H9 (cell line): ENCODE measurements at regions not wholly inside any gene's neighbourhood (a gene's known extent, or its start where the extent isn't known, plus 50 kb on each side); places are given as distances from the start of the nearest gene placed in this dataset.

Experiments
- DNase-seq: peaks from one replicate; pipeline ENCODE4 v3.0.0-alpha.2; 2017
- H2AFZ ChIP-seq: one replicate; pipeline ENCODE4 v1.6.1; 2013; ENCODE audit warnings: mild to moderate bottlenecking, low read length, control low read depth, moderate library complexity
- H2AK5ac ChIP-seq: 2 replicates; pipeline ENCODE4 v1.6.1; 2013; ENCODE audit warnings: low read length, control low read depth, mixed read lengths; ENCODE audit not compliant: insufficient read length
- H2BK120ac ChIP-seq: one replicate; pipeline ENCODE4 v1.6.1; 2013; ENCODE audit warnings: low read depth, mild to moderate bottlenecking, low read length, control low read depth, inconsistent platforms; ENCODE audit not compliant: poor library complexity, severe bottlenecking
- H2BK12ac ChIP-seq: 2 replicates; pipeline ENCODE4 v1.6.1; 2013; ENCODE audit warnings: low read length, control low read depth, mixed read lengths, low read depth; ENCODE audit not compliant: insufficient read length
- H2BK15ac ChIP-seq: 2 replicates; pipeline ENCODE4 v1.6.1; 2013; ENCODE audit warnings: low read depth, low read length, control low read depth
- H2BK20ac ChIP-seq: one replicate; pipeline ENCODE4 v1.6.1; 2013; ENCODE audit warnings: low read depth, mild to moderate bottlenecking, low read length, control low read depth, inconsistent platforms; ENCODE audit not compliant: poor library complexity, severe bottlenecking
- H2BK5ac ChIP-seq: 2 replicates; pipeline ENCODE4 v1.6.1; 2013; ENCODE audit warnings: low read length, control low read depth, mixed read lengths; ENCODE audit not compliant: insufficient read length
- H3K14ac ChIP-seq: 2 replicates; pipeline ENCODE4 v1.6.1; 2013; ENCODE audit warnings: low read length, control low read depth; ENCODE audit not compliant: insufficient read depth
- H3K18ac ChIP-seq: 2 replicates; pipeline ENCODE4 v1.6.1; 2013; ENCODE audit warnings: low read depth, mild to moderate bottlenecking, mixed read lengths, low read length, control low read depth; ENCODE audit not compliant: insufficient read length
- H3K23ac ChIP-seq: 2 replicates; pipeline ENCODE4 v1.6.1; 2013; ENCODE audit warnings: low read length, control low read depth, mixed read lengths, low read depth; ENCODE audit not compliant: insufficient read length
- H3K23me2 ChIP-seq: 2 replicates; pipeline ENCODE4 v1.6.1; 2013; ENCODE audit warnings: low read depth, mild to moderate bottlenecking, mixed read lengths, low read length, control low read depth; ENCODE audit not compliant: insufficient read length, poor library complexity, severe bottlenecking
- H3K27ac ChIP-seq: 2 replicates; pipeline ENCODE4 v1.5.1; 2013; ENCODE audit warnings: low read length, control low read depth, mixed read lengths, low read depth; ENCODE audit not compliant: insufficient read length
- H3K27me3 ChIP-seq: 2 replicates; pipeline ENCODE4 v1.6.1; 2013; ENCODE audit warnings: low read length, control low read depth, inconsistent platforms; ENCODE audit not compliant: insufficient read depth
- H3K4ac ChIP-seq: 2 replicates; pipeline ENCODE4 v1.6.1; 2013; ENCODE audit warnings: low read depth, mild to moderate bottlenecking, control low read depth, inconsistent platforms, low read length, moderate library complexity
- H3K4me1 ChIP-seq: 2 replicates; pipeline ENCODE4 v1.6.1; 2013; ENCODE audit warnings: low read length, control low read depth, inconsistent platforms; ENCODE audit not compliant: insufficient read depth
- H3K4me2 ChIP-seq: 2 replicates; pipeline ENCODE4 v1.6.1; 2013; ENCODE audit warnings: low read length, control low read depth, mixed read lengths; ENCODE audit not compliant: insufficient read length, insufficient read depth
- H3K56ac ChIP-seq: 2 replicates; pipeline ENCODE4 v1.6.1; 2013; ENCODE audit warnings: low read depth, mild to moderate bottlenecking, mixed read lengths, low read length, control low read depth; ENCODE audit not compliant: insufficient read length
- H3K79me1 ChIP-seq: 2 replicates; pipeline ENCODE4 v1.6.1; 2013; ENCODE audit warnings: low read depth, mild to moderate bottlenecking, moderate library complexity, low read length, control low read depth, inconsistent platforms; ENCODE audit not compliant: insufficient read depth, poor library complexity, severe bottlenecking
- H3K79me2 ChIP-seq: 2 replicates; pipeline ENCODE4 v1.6.1; 2013; ENCODE audit warnings: low read length, control low read depth, inconsistent platforms; ENCODE audit not compliant: insufficient read depth
- H3K9ac ChIP-seq: 2 replicates; pipeline ENCODE4 v1.6.1; 2013; ENCODE audit warnings: low read length, control low read depth, mixed read lengths; ENCODE audit not compliant: insufficient read length; ENCODE audit errors: extremely low read depth
- H3K9me3 ChIP-seq: one replicate; pipeline ENCODE4 v1.6.1; 2013; ENCODE audit warnings: low read depth, low read length, inconsistent platforms; ENCODE audit not compliant: control insufficient read depth
- H3T11ph ChIP-seq: one replicate; pipeline ENCODE4 v1.6.1; 2013; ENCODE audit warnings: mild to moderate bottlenecking, low read length, control low read depth, inconsistent platforms
- H4K20me1 ChIP-seq: one replicate; pipeline ENCODE4 v1.6.1; 2013; ENCODE audit not compliant: control insufficient read depth, insufficient read length, insufficient read depth
- H4K5ac ChIP-seq: 2 replicates; pipeline ENCODE4 v1.6.1; 2013; ENCODE audit warnings: low read depth, mild to moderate bottlenecking, mixed read lengths, low read length, control low read depth; ENCODE audit not compliant: insufficient read length
- H4K8ac ChIP-seq: replicated peaks from 2 replicates; pipeline ENCODE4 v1.6.1; 2013; ENCODE audit warnings: low read length, control low read depth, mixed read lengths, low read depth; ENCODE audit not compliant: insufficient read length
- H4K91ac ChIP-seq: 2 replicates; pipeline ENCODE4 v1.6.1; 2013; ENCODE audit warnings: low read depth, mild to moderate bottlenecking, moderate library complexity, mixed read lengths, low read length, control low read depth; ENCODE audit not compliant: insufficient read length
- H3K27ac Mint-ChIP-seq, 3 experiments: 2 replicates in 2 of 3; 3 replicates in 1 of 3; pipeline ENCODE4 v1.8.0; 2020 to 2021; ENCODE audit warnings: mixed read lengths in 3 of 3, mild to moderate bottlenecking in 1 of 3, moderate library complexity in 1 of 3
- H3K27me3 Mint-ChIP-seq: 2 replicates; pipeline ENCODE4 v1.8.0; 2021; ENCODE audit warnings: low read depth, mild to moderate bottlenecking, moderate library complexity, mixed read lengths
- H3K36me3 Mint-ChIP-seq, 3 experiments: 2 replicates in 2 of 3; 3 replicates in 1 of 3; pipeline ENCODE4 v1.8.0; 2020 to 2021; ENCODE audit warnings: low read depth in 3 of 3, mixed read lengths in 3 of 3; ENCODE audit not compliant: insufficient read depth in 1 of 3
- H3K4me1 Mint-ChIP-seq, 2 experiments: 2 replicates each; pipeline ENCODE4 v1.8.0; 2020; ENCODE audit warnings: mixed read lengths in 2 of 2
- H3K4me3 Mint-ChIP-seq, 2 experiments: 2 replicates in 1 of 2; 3 replicates in 1 of 2; pipeline ENCODE4 v1.8.0; 2020 to 2021; ENCODE audit warnings: mild to moderate bottlenecking in 2 of 2, mixed read lengths in 2 of 2, moderate library complexity in 1 of 2
- H3K9me3 Mint-ChIP-seq, 2 experiments: 2 replicates in 1 of 2; 3 replicates in 1 of 2; pipeline ENCODE4 v1.8.0; 2020; ENCODE audit warnings: mild to moderate bottlenecking in 2 of 2, mixed read lengths in 2 of 2, moderate library complexity in 1 of 2
- CTCF ChIP-seq: fragments of 200-600 bp; sonication (generic); conservative IDR thresholded peaks from 3 replicates; pipeline ENCODE4 v1.8.0; 2021; ENCODE audit warnings: antibody characterized with exemption, mild to moderate bottlenecking
- WGBS: extraction: QIAGEN DNeasy Blood & Tissue Kit; methylation state at CpG from one replicate; pipeline ENCODE4 v1.1.7; 2013; ENCODE audit warnings: missing lambda C conversion rate, low lambda C conversion rate, mixed read lengths; ENCODE audit not compliant: insufficient read length; ENCODE audit errors: extremely low coverage; 5-methylcytosine and 5-hydroxymethylcytosine counted together

- H3K4me1 ChIP-seq: no peaks in the 10 kb centered on the region
- no peak overlapping the region for H3K27ac ChIP-seq
- no peak overlapping the region for H3K14ac ChIP-seq
- Mint-ChIP-seq H3K27ac (no peak overlapping the region), H3K4me3 (no peak overlapping the region), H3K27me3 (peaks cover 2% of the 10 kb centered on the region; the same call in 1 of the 2 replicates), H3K4me1 (peaks cover 0 to 4% of the 10 kb centered on the region in 2 experiments; a peak in 2 of 4 replicates), H3K9me3 (no peaks in the 10 kb centered on the region; a peak in 1 of 5 replicates), H3K36me3 (no peaks in the 10 kb centered on the region)
- H3K9ac ChIP-seq: no peak overlapping the region
- no peaks in the 10 kb centered on the region for H3K23me2 ChIP-seq
- no peak overlapping the region for H4K91ac ChIP-seq
- DNase-seq: no peak
- no peak overlapping the region for H2AK5ac ChIP-seq
- no peak overlapping the region for H2BK20ac ChIP-seq
- no peak overlapping the region for H3K18ac ChIP-seq
- no peaks in the 10 kb centered on the region for H3K79me2 ChIP-seq
- no peak overlapping the region for H2BK15ac ChIP-seq
- H3K9me3 ChIP-seq: no peaks in the 10 kb centered on the region
- H4K8ac ChIP-seq: no peak overlapping the region
- no peak overlapping the region for H3K4ac ChIP-seq
- no peak overlapping the region for H3T11ph ChIP-seq
- H3K79me1 ChIP-seq: no peaks in the 10 kb centered on the region
- no peak overlapping the region for H4K5ac ChIP-seq
- H2BK120ac ChIP-seq: no peak overlapping the region
- H4K20me1 ChIP-seq: no peaks in the 10 kb centered on the region
- no peak for TF ChIP-seq CTCF
- no peak overlapping the region for H2BK5ac ChIP-seq
- no CpG with 5 or more reads among the region's 2 CpGs for WGBS
- H3K56ac ChIP-seq: no peak overlapping the region
- H3K23ac ChIP-seq: no peak overlapping the region
- no peak overlapping the region for H2AFZ ChIP-seq
- H3K4me2 ChIP-seq: no peak overlapping the region
- no peak overlapping the region for H2BK12ac ChIP-seq
- no peaks in the 10 kb centered on the region for H3K27me3 ChIP-seq
These were observed 749.0 kb downstream of the MED13L start for GRCh38 chr12:115528466-115528865.
